SU-DHL-6 (cell line): ENCODE measurements at regions not wholly inside any gene's neighbourhood (a gene's known extent, or its start where the extent isn't known, plus 50 kb on each side); places are given as distances from the start of the nearest gene placed in this dataset.

Experiments used
- H2AFZ ChIP-seq: fragments of 200-600 bp; sonication (generic); 2 replicates; pipeline ENCODE4 v1.6.1; 2014; ENCODE audit warnings: low read depth, mild to moderate bottlenecking, moderate library complexity, mixed read lengths, antibody characterized with exemption, low read length; ENCODE audit not compliant: severe bottlenecking
- H3F3A ChIP-seq: fragments of 200-600 bp; shearing (Covaris generic); 2 replicates; pipeline ENCODE4 v1.6.0; 2016; ENCODE audit warnings: antibody characterized with exemption, mild to moderate bottlenecking; ENCODE audit not compliant: insufficient read depth
- H3K27ac ChIP-seq: fragments of 200-600 bp; sonication (generic); 2 replicates; pipeline ENCODE4 v1.5.1; 2016; ENCODE audit warnings: low read depth, mild to moderate bottlenecking, low read length, moderate library complexity, mixed read lengths
- H3K27me3 ChIP-seq: fragments of 200-600 bp; sonication (generic), shearing (Covaris generic); 2 replicates; pipeline ENCODE4 v1.6.0; 2014; ENCODE audit warnings: mild to moderate bottlenecking, low read length
- H3K36me3 ChIP-seq: fragments of 200-600 bp; sonication (generic); 2 replicates; pipeline ENCODE4 v1.6.1; 2014; ENCODE audit warnings: mild to moderate bottlenecking, low read length, mixed read lengths
- H3K4me2 ChIP-seq: fragments of 300-600, 200-600 bp; shearing (Covaris generic), sonication (generic); 2 replicates; pipeline ENCODE4 v1.6.0; 2014; ENCODE audit warnings: low read length, low read depth, mild to moderate bottlenecking; ENCODE audit not compliant: poor library complexity, severe bottlenecking
- H3K4me3 ChIP-seq: fragments of 200-600 bp; sonication (generic); 2 replicates; pipeline ENCODE4 v1.5.1; 2014; ENCODE audit warnings: antibody characterized with exemption, low read length, mild to moderate bottlenecking, mixed read lengths; ENCODE audit not compliant: insufficient read depth, poor library complexity, severe bottlenecking
- H3K79me2 ChIP-seq: fragments of 200-600 bp; sonication (generic); 2 replicates; pipeline ENCODE4 v1.6.1; 2014; ENCODE audit warnings: mild to moderate bottlenecking, low read length, moderate library complexity; ENCODE audit not compliant: insufficient read depth
- H3K9ac ChIP-seq: fragments of 200-600 bp; sonication (generic); 2 replicates; pipeline ENCODE4 v1.7.0; 2014; ENCODE audit warnings: mild to moderate bottlenecking, low read length
- H3K9me2 ChIP-seq: fragments of 200-600 bp; sonication (generic); replicated peaks from 2 replicates; pipeline ENCODE4 v1.6.1; 2014; ENCODE audit warnings: low read length; ENCODE audit not compliant: insufficient read depth
- H3K9me3 ChIP-seq: fragments of 200-600 bp; sonication (generic); 2 replicates; pipeline ENCODE4 v1.6.1; 2014; ENCODE audit warnings: low read length, mixed read lengths; ENCODE audit not compliant: insufficient read depth
- H4K20me1 ChIP-seq: fragments of 200-600 bp; sonication (generic); 2 replicates; pipeline ENCODE4 v1.6.1; 2014; ENCODE audit warnings: low read depth, mild to moderate bottlenecking, antibody characterized with exemption, low read length, moderate library complexity, mixed read lengths
- EZH2phosphoT487 ChIP-seq: fragments of 200-600 bp; sonication (generic), shearing (Covaris generic); conservative IDR thresholded peaks from 2 replicates; pipeline ENCODE4 v1.6.1; 2018; ENCODE audit warnings: mild to moderate bottlenecking, antibody characterized with exemption, low read length, moderate library complexity, mixed read lengths
- TF ChIP-seq, protein P1 (sequence below): fragments of 200-600 bp; sonication (generic); IDR thresholded peaks from one replicate; pipeline ENCODE4 v1.5.1; 2017; ENCODE audit warnings: antibody characterized with exemption, mild to moderate bottlenecking, low read length, moderate library complexity; ENCODE audit not compliant: insufficient read depth, poor library complexity, severe bottlenecking

DNA sequence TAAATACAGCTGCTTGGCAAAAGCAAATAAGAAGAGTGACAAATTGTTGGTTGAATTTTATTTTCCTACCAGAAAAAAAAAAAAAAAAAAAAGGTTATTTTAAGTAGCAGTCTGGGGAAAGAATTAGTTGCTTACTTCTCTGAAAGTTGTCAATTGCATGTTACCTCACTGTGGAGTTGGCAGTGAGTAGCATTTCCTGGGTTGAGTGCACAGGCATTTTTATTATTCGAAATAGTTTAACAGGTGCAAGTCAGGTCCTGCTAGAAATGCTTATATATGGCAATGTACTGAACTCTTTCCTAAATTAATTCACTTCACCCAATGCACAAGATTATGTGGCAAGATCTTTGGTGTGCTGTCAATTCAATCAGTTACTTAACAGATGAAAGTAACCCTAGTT, 680.6 kb downstream of the EPHA3 start:
- Histone ChIP-seq H4K20me1 (no peaks in the 10 kb centered on the region), H3K9me3 (no peaks in the 10 kb centered on the region), H3K27me3 (no peaks in the 10 kb centered on the region), H2AFZ (no peak overlapping the region), H3K36me3 (no peaks in the 10 kb centered on the region), H3K4me2 (no peak overlapping the region), H3K9ac (no peak overlapping the region), H3K4me3 (no peak overlapping the region), H3K9me2 (no peaks in the 10 kb centered on the region), H3K79me2 (no peaks in the 10 kb centered on the region), H3K27ac (no peak overlapping the region), H3F3A (no peaks in the 10 kb centered on the region)
- TF ChIP-seq, protein P1, sequence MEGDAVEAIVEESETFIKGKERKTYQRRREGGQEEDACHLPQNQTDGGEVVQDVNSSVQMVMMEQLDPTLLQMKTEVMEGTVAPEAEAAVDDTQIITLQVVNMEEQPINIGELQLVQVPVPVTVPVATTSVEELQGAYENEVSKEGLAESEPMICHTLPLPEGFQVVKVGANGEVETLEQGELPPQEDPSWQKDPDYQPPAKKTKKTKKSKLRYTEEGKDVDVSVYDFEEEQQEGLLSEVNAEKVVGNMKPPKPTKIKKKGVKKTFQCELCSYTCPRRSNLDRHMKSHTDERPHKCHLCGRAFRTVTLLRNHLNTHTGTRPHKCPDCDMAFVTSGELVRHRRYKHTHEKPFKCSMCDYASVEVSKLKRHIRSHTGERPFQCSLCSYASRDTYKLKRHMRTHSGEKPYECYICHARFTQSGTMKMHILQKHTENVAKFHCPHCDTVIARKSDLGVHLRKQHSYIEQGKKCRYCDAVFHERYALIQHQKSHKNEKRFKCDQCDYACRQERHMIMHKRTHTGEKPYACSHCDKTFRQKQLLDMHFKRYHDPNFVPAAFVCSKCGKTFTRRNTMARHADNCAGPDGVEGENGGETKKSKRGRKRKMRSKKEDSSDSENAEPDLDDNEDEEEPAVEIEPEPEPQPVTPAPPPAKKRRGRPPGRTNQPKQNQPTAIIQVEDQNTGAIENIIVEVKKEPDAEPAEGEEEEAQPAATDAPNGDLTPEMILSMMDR = no peak
- no peak for TF ChIP-seq EZH2phosphoT487

DNA sequence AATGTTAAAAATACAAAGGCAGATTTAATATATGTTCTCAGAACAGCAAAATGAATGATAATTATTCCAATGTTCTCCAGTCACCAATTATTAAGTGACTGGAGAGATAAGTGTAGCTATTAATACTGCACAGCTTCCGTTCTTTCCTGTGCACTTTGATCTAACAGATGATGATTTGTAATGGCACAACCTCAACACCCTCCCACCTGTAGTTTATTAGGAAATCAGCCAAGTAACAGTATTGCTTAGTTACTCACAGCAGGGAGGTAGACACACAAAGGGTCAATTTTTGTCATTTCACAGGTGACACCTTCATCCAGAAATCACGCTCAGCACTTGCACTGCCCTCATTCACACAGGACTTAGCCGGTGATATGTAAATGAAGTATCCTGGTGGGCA, 688.1 kb downstream of the EPHA3 start:
- H3K27ac ChIP-seq = no peak overlapping the region
- no peaks in the 10 kb centered on the region for H3F3A ChIP-seq
- no peaks in the 10 kb centered on the region for H4K20me1 ChIP-seq
- TF ChIP-seq, protein P1 = no peak
- no peaks in the 10 kb centered on the region for H3K79me2 ChIP-seq
- H3K36me3 ChIP-seq = no peaks in the 10 kb centered on the region
- no peak overlapping the region for H2AFZ ChIP-seq
- no peaks in the 10 kb centered on the region for H3K9me2 ChIP-seq
- no peak overlapping the region for H3K9ac ChIP-seq
- H3K9me3 ChIP-seq = no peaks in the 10 kb centered on the region
- H3K27me3 ChIP-seq = no peaks in the 10 kb centered on the region
- no peak overlapping the region for H3K4me2 ChIP-seq
- no peak overlapping the region for H3K4me3 ChIP-seq

DNA sequence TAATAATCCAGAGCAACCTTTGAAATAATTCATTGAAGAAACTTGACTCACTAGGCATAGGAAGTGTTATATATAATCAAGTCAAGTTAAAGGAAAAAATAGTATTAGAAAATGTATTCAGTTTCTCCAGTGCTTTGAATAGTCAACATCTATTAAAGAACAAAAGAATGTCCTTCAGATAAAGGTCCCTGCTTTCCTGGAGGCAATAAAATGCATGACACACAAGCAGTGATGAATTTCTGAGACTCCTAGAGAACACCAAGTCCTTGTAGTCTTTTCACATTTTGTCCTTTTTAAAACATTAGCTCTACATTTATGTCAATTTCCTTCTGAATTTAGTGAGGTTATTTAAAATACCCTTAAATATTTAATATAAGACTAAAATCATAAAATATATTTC, 695.5 kb downstream of the EPHA3 start:
- Histone ChIP-seq H3F3A (no peaks in the 10 kb centered on the region), H3K27ac (no peak overlapping the region), H3K9me2 (no peaks in the 10 kb centered on the region), H3K79me2 (no peaks in the 10 kb centered on the region), H3K27me3 (no peaks in the 10 kb centered on the region), H3K9me3 (no peaks in the 10 kb centered on the region), H3K36me3 (no peaks in the 10 kb centered on the region), H3K4me3 (no peak overlapping the region), H3K4me2 (no peak overlapping the region), H4K20me1 (no peaks in the 10 kb centered on the region), H3K9ac (no peak overlapping the region), H2AFZ (no peak overlapping the region)
- TF ChIP-seq, protein P1 = no peak
- no peak for TF ChIP-seq EZH2phosphoT487

DNA sequence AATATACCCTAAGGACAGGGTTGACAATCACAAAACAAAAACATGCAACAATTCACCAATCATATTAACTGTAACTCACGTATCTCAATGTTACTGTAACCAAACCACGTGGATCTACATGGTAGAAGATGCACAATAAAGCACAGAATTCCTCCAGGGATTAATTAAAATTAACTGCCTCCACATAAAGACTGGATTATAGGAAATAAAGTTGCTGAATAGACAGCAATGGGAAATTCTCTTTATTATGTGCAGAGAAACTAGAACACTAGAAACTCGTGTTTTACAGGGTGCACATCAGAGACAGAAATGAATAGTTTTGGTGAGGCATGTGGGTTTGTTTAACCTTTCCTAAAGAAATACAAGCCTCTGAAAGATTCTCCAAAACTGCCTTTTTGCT, 696.3 kb downstream of the EPHA3 start:
- no peak overlapping the region for H2AFZ ChIP-seq
- no peaks in the 10 kb centered on the region for H3F3A ChIP-seq
- no peaks in the 10 kb centered on the region for H4K20me1 ChIP-seq
- no peak overlapping the region for H3K27ac ChIP-seq
- no peaks in the 10 kb centered on the region for H3K36me3 ChIP-seq
- no peak overlapping the region for H3K4me2 ChIP-seq
- H3K27me3 ChIP-seq = no peaks in the 10 kb centered on the region
- no peaks in the 10 kb centered on the region for H3K9me2 ChIP-seq
- H3K4me3 ChIP-seq = no peak overlapping the region
- no peaks in the 10 kb centered on the region for H3K9me3 ChIP-seq
- H3K79me2 ChIP-seq = no peaks in the 10 kb centered on the region
- no peak overlapping the region for H3K9ac ChIP-seq
- TF ChIP-seq EZH2phosphoT487 = no peak
- TF ChIP-seq, protein P1 = no peak
